GM10847 (cell line): ENCODE measurements at regions not wholly inside any gene's neighbourhood (a gene's known extent, or its start where the extent isn't known, plus 50 kb on each side); places are given as distances from the start of the nearest gene placed in this dataset.

Source experiments
- POLR2A ChIP-seq: IDR thresholded peaks from 2 replicates; pipeline ENCODE4 v1.6.1; 2011; ENCODE audit not compliant: insufficient read length; ENCODE audit errors: extremely low read depth

GRCh38 chr12:124476011-124476400, 91.4 kb downstream of the NCOR2 start:
- TF ChIP-seq POLR2A, result no peak

- no peak for TF ChIP-seq POLR2A
These were observed 92.0 kb downstream of the NCOR2 start for GRCh38 chr12:124475295-124476010.

- no peak for TF ChIP-seq POLR2A
These were observed 92.7 kb downstream of the NCOR2 start for GRCh38 chr12:124474709-124475108.

- TF ChIP-seq POLR2A, result no peak
These were observed 94.6 kb downstream of the NCOR2 start for GRCh38 chr12:124472690-124473279.

- TF ChIP-seq POLR2A, result no peak
These were observed 95.6 kb downstream of the NCOR2 start for GRCh38 chr12:124471828-124472227.

GRCh38 chr12:124470806-124471205, 96.6 kb downstream of the NCOR2 start:
- no peak for TF ChIP-seq POLR2A

- no peak for TF ChIP-seq POLR2A
These were observed 97.3 kb downstream of the NCOR2 start for GRCh38 chr12:124470139-124470538.

GRCh38 chr12:124469193-124469888, 98.1 kb downstream of the NCOR2 start:
- no peak for TF ChIP-seq POLR2A

GRCh38 chr12:124466216-124467128, 100.9 kb downstream of the NCOR2 start:
- TF ChIP-seq POLR2A, result peak; percentile 31

GRCh38 chr12:124465473-124465872, 101.9 kb downstream of the NCOR2 start:
- no peak for TF ChIP-seq POLR2A

GRCh38 chr12:124464830-124465229, 102.6 kb downstream of the NCOR2 start:
- no peak for TF ChIP-seq POLR2A

GRCh38 chr12:124464062-124464461, 103.3 kb downstream of the NCOR2 start:
- no peak for TF ChIP-seq POLR2A

- TF ChIP-seq POLR2A, result no peak
These were observed 104.0 kb downstream of the NCOR2 start for GRCh38 chr12:124463341-124463921.

- TF ChIP-seq POLR2A, result no peak
These were observed 104.7 kb downstream of the NCOR2 start for GRCh38 chr12:124462750-124463149.
